NB4 (cell line): ENCODE measurements at regions not wholly inside any gene's neighbourhood (a gene's known extent, or its start where the extent isn't known, plus 50 kb on each side); places are given as distances from the start of the nearest gene placed in this dataset.

Source experiments
- TF ChIP-seq, protein P1 (sequence below): IDR thresholded peaks from one replicate; pipeline ENCODE4 v1.5.1; 2012; ENCODE audit warnings: low read depth, low read length
- TF ChIP-seq, protein P2 (sequence below): IDR thresholded peaks from 2 replicates; pipeline ENCODE4 v1.6.1; 2011; ENCODE audit warnings: low read depth, low read length

GRCh38 chr9:31325778-31326177 lies 1058.7 kb upstream of the ACO1 start:
- TF ChIP-seq, protein P1, sequence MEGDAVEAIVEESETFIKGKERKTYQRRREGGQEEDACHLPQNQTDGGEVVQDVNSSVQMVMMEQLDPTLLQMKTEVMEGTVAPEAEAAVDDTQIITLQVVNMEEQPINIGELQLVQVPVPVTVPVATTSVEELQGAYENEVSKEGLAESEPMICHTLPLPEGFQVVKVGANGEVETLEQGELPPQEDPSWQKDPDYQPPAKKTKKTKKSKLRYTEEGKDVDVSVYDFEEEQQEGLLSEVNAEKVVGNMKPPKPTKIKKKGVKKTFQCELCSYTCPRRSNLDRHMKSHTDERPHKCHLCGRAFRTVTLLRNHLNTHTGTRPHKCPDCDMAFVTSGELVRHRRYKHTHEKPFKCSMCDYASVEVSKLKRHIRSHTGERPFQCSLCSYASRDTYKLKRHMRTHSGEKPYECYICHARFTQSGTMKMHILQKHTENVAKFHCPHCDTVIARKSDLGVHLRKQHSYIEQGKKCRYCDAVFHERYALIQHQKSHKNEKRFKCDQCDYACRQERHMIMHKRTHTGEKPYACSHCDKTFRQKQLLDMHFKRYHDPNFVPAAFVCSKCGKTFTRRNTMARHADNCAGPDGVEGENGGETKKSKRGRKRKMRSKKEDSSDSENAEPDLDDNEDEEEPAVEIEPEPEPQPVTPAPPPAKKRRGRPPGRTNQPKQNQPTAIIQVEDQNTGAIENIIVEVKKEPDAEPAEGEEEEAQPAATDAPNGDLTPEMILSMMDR, result no peak
- TF ChIP-seq, protein P2, sequence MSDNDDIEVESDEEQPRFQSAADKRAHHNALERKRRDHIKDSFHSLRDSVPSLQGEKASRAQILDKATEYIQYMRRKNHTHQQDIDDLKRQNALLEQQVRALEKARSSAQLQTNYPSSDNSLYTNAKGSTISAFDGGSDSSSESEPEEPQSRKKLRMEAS, result no peak
